GM18519 (cell line): ENCODE measurements at regions not wholly inside any gene's neighbourhood (a gene's known extent, or its start where the extent isn't known, plus 50 kb on each side); places are given as distances from the start of the nearest gene placed in this dataset.
"Not testable (repeated sequence)": the region's sequence is repeated elsewhere in the genome, so short reads cannot be mapped to it uniquely, and the experiment has no call there.

ENCODE experiments used
- ATAC-seq: cut with Tn5 transposase; IDR thresholded peaks from one replicate; pipeline ENCODE4 v1.9.1; 2021; ENCODE audit warnings: mild to moderate bottlenecking, moderate library complexity; ENCODE audit not compliant: unreplicated experiment, low FRiP score

DNA sequence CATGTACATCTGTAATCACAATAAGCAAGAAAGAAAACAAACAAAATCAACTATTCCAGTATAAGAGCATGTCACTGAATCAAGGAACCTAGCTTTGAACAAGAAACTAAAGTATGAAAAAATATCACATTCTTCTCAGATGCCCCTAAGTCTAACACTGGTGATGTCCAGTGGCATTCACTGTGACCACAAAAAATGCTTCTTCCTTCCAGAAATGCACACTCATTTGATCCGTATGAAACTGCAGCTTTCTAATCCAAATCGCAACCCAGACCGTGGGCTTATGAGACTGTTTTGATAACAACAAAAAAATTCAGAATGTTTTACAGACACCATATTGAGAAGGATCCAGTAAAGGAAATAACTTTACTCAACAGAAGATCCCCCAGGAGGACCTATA lies 320.1 kb upstream of the TARS1 start:
- ATAC-seq = no peak

DNA sequence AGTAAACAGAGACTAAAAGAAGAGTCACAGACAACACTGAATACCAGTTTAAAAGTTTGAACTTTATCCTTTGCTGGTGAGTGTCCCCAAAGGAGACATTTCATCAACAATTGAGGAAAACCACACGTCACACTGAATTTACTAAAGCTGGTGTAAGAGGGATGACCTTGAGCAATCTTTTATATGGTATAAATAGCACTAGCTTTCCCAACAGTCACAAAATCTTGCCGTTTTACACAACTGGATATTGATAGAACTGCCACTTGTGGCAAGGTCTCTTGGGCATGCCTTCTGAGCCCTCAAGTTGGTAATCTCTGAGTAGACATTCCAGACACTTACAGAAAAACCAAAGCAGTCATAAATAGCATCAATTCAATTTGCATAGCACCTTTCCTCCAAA lies 311.5 kb upstream of the TARS1 start:
- no peak for ATAC-seq

GRCh38 chr5:33136785-33137184 lies 304.0 kb upstream of the TARS1 start:
- no peak for ATAC-seq

DNA sequence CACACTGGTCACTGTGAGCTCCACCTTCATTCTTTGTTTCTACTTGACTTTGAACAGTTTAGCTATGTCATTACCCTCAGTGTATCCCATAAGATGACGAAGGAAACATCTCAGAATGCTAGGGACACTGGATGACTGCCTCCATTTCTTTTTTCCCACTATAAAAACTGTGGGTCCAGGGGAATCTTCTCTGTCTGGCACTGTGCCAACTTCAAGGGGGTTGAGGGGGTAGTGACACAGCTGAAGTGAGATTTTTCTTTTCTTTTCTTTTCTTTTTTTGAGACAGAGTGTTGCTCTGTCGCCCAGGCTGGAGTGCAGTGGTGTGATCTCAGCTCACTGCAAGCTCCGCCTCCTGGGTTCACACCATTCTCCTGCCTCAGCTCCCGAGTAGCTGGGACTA lies 302.6 kb upstream of the TARS1 start:
- not testable (repeated sequence) for ATAC-seq

- no peak for ATAC-seq
Measured at GRCh38 chr5:33143405-33144123, 297.2 kb upstream of the TARS1 start.

DNA sequence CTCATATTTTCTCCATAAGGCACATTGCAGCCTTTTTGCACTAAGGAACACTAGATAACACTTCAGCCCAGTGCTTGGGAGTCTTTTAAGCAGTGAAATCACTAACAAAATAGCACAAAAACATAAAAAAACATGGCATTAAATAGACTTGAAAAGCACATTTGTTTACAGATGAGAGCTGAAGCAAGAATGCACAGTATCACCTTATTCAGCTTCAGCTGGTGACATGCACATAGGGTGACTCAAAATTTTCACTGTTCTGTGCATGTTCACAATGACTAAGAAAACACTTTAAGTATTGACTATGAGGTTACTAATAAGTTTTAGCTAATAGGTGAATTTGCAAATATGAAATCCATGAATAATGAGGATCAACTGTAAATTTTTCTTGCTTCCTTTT lies 293.9 kb upstream of the TARS1 start:
- ATAC-seq = no peak

- no peak for ATAC-seq
Measured at GRCh38 chr5:33148076-33148513, 292.7 kb upstream of the TARS1 start.

DNA sequence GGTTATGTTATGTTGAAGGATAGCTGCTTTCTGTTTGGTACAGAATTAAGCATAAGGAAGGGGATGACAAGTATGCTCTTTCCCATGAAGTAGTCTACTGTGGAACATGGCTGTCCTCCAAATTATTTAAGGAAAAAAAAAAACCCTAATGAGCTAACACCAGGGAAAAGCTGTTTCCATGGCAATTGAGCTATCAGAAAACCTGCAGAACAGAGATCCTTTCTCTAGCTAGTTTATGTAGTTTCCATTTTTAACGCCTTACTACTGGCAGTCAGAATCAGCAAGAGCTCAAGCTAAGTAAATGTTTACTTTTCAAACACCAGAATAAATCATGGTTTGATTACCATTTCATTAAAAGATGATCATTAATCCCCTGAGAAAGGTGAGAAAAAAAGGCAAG lies 287.4 kb upstream of the TARS1 start:
- no peak for ATAC-seq

- no peak for ATAC-seq
Measured at GRCh38 chr5:33153831-33154230, 286.9 kb upstream of the TARS1 start.

GRCh38 chr5:33160871-33161270 lies 279.9 kb upstream of the TARS1 start:
- no peak for ATAC-seq

GRCh38 chr5:33161421-33161820 lies 279.3 kb upstream of the TARS1 start:
- ATAC-seq = no peak

- ATAC-seq = no peak
Measured at GRCh38 chr5:33162057-33162456, 278.7 kb upstream of the TARS1 start.

DNA sequence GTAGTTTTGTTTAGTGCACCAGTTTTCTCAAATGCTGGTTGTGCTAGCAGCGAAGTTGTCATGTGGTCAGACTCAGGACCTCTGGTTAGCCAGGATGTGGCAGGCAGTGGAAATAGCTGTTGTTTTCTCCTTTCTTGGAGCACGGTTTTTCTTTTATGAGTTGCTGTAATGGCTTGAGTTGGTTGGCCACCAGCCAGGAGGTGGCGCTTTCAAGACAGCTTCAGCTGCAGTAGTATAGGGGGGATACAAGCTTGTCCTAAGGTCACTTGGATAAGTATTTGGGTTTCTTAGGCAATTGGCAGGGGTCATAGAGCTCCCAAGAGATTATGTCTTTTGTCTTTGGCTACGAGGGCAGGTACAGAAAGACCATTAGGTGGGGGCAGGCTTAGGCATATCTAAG lies 274.2 kb upstream of the TARS1 start:
- ATAC-seq = no peak

GRCh38 chr5:33166948-33167347 lies 273.8 kb upstream of the TARS1 start:
- no peak for ATAC-seq

GRCh38 chr5:33167541-33167940 lies 273.2 kb upstream of the TARS1 start:
- no peak for ATAC-seq

- no peak for ATAC-seq
Measured at GRCh38 chr5:33170411-33170810, 270.4 kb upstream of the TARS1 start.

DNA sequence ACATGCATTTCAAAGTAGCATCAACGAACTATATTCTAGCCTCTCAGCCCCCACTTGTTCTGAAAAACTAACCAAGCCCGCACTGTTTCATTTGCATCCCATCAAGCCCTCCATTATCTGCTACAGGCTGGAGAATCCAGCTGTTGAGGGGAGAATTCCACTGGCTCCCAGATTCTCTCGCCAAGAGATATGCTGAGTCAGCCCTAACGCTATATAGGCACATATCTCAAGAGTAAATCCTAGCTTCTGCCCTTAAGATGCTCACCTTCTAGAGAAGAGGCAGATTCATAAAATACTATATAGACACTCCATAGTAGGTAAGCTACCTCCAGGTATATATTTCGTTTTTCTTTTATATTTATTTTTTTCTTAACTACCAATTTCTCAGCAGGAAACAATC lies 266.4 kb upstream of the TARS1 start:
- no peak for ATAC-seq

DNA sequence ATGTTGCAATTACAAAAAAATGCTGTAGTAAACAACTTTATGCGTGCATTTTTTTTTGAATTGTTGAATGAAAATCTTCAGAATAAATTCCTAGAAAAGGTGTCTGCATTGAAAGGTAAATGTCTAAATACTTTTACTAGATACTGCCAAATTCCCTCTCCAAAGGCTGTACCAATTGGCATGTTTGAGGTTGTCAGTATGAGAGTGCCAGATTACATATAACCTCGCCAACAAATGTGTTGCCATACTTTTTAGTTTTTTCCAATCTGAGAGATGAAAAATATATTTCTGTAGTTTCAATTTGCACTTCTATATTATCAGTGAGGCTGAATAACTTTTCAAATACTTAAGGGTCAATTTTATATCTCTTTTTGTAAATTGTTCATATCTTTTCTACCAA lies 261.5 kb upstream of the TARS1 start:
- ATAC-seq = no peak

- ATAC-seq = no peak
Measured at GRCh38 chr5:33180900-33181299, 259.9 kb upstream of the TARS1 start.

GRCh38 chr5:33182986-33183385 lies 257.8 kb upstream of the TARS1 start:
- no peak for ATAC-seq

DNA sequence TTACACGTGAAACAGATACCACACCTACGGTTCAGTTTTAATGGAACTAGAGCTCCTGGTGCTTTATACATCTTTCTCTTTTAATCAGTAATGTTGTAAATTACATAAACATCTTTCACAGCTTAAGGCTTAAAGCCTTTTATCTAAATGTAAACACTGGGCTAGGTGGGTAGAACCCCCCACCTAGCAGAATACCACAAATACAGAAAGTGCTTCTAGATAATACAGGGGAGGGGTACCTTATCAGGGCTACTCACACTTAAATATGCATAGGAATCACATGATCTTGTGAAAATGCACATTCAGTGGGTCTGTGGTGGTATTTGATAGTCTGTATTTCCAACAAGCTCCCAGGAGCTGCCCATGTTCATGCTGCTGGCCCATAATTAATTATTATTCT lies 256.4 kb upstream of the TARS1 start:
- no peak for ATAC-seq

- no peak for ATAC-seq
Measured at GRCh38 chr5:33188089-33188488, 252.7 kb upstream of the TARS1 start.

DNA sequence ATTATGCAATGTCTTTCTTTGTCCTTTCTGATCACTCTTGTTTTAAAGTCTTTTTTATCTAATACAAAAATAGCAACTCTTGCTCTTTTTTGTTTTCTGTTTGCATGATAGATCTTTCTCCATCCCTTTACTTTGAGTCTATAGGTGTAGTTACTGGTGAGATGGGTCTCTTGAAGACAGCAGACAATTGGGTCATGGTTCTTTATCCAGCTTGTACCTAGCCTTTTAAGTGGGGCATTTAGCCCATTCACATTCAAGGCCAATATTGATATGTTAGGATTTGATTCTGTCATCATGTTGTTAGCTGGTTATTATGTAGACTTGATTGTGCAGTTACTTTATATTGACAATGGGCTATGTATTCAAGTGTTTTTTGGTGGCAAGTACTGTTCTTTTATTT lies 245.9 kb upstream of the TARS1 start:
- ATAC-seq = no peak
